ENCODE measurements at regions not wholly inside any gene's neighbourhood (a gene's known extent, or its start where the extent isn't known, plus 50 kb on each side); places are given as distances from the start of the nearest gene placed in this dataset.

GRCh38 chr5:171630350-171631065, 155.1 kb upstream of the SMIM23 start:
- DNase-seq: no peak

- DNase-seq: no peak
Measured at GRCh38 chr5:171632616-171633015, 153.0 kb upstream of the SMIM23 start.

GRCh38 chr5:171633776-171634470, 151.7 kb upstream of the SMIM23 start:
- DNase-seq: peak; percentile 64 to 75

GRCh38 chr5:171634511-171634910, 151.1 kb upstream of the SMIM23 start:
- peak; percentile 11 to 32 for DNase-seq

GRCh38 chr5:171635028-171635427, 150.6 kb upstream of the SMIM23 start:
- no peak for DNase-seq

- no peak for DNase-seq
Measured at GRCh38 chr5:171635561-171636245, 149.9 kb upstream of the SMIM23 start.

- no peak for DNase-seq
Measured at GRCh38 chr5:171637811-171638210, 147.8 kb upstream of the SMIM23 start.

GRCh38 chr5:171639205-171639621, 146.4 kb upstream of the SMIM23 start:
- no peak for DNase-seq

- no peak for DNase-seq
Measured at GRCh38 chr5:171639966-171640365, 145.7 kb upstream of the SMIM23 start.

GRCh38 chr5:171640480-171640879, 145.1 kb upstream of the SMIM23 start:
- peak; percentile 3 to 21 for DNase-seq

- no peak for DNase-seq
Measured at GRCh38 chr5:171641891-171642290, 143.7 kb upstream of the SMIM23 start.

- DNase-seq: no peak
Measured at GRCh38 chr5:171642894-171643293, 142.7 kb upstream of the SMIM23 start.

GRCh38 chr5:171644536-171644935, 141.1 kb upstream of the SMIM23 start:
- DNase-seq: no peak

GRCh38 chr5:171646102-171647042, 139.2 kb upstream of the SMIM23 start:
- no peak for DNase-seq

- DNase-seq: peak; percentile 10 to 35
Measured at GRCh38 chr5:171647043-171647903, 138.3 kb upstream of the SMIM23 start.

- DNase-seq: no peak
Measured at GRCh38 chr5:171647904-171648260, 137.7 kb upstream of the SMIM23 start.

GRCh38 chr5:171648279-171649074, 137.1 kb upstream of the SMIM23 start:
- no peak for DNase-seq

GRCh38 chr5:171649075-171649401, 136.6 kb upstream of the SMIM23 start:
- no peak for DNase-seq

- DNase-seq: no peak
Measured at GRCh38 chr5:171650597-171650996, 135.0 kb upstream of the SMIM23 start.

GRCh38 chr5:171651102-171651501, 134.5 kb upstream of the SMIM23 start:
- no peak for DNase-seq

GRCh38 chr5:171654881-171655280, 130.7 kb upstream of the SMIM23 start:
- peak; percentile 11 to 50 for DNase-seq
